K562 (cell line): ENCODE measurements at regions not wholly inside any gene's neighbourhood (a gene's known extent, or its start where the extent isn't known, plus 50 kb on each side); places are given as distances from the start of the nearest gene placed in this dataset.
"Not testable (repeated sequence)": the region's sequence is repeated elsewhere in the genome, so short reads cannot be mapped to it uniquely, and the experiment has no call there.

ENCODE experiments used
- ATAC-seq: fragments of 200-7000 bp; cut with Tn5 transposase; 3 replicates; pipeline ENCODE4 v1.9.1; 2020; ENCODE audit warnings: moderate library complexity
- BruUV-seq: library from RNA; stranded (reverse); fragments of 400-500 nt; replicated peaks from 2 replicates; lab custom pipeline; 2021; lab: Mats Ljungman, UMichigan
- CTCF ChIA-PET: fragments of 300-600 bp; formaldehyde crosslinking; extraction: SDS; loops from one replicate; lab custom pipeline; 2021; ENCODE audit warnings: low intra/inter-chr PET ratio; lab: Yijun Ruan, JAX
- POLR2A ChIA-PET: fragments of 300-600, 350-650 bp; sonication (Branson Sonifier 250); formaldehyde crosslinking; extraction: SDS; loops from one replicate; lab custom pipeline; 2021; ENCODE audit warnings: antibody characterized with exemption, inconsistent platforms; lab: Yijun Ruan, JAX
- DNase-seq, 4 experiments: peaks; one replicate each; pipeline versions ENCODE4 v3.0.0 to v3.0.0-alpha.2; 2011 to 2018; ENCODE audit warnings: low spot score in 3 of 4, mixed read lengths in 3 of 4; ENCODE audit errors: extremely low read depth in 1 of 4
- FAIRE-seq: peaks from 2 replicates; lab custom pipeline; 2011; peaks lifted over from hg19 to GRCh38; lab: Jason Lieb, UNC
- H2AFZ ChIP-seq: 2 replicates; pipeline ENCODE4 v1.6.0; 2011; ENCODE audit warnings: low read depth, low read length, control low read depth, inconsistent platforms
- H3K27ac ChIP-seq: fragments of 200-600 bp; 3 replicates; pipeline ENCODE4 v1.8.0; 2011; ENCODE audit warnings: low read depth, mild to moderate bottlenecking, control low read depth, inconsistent platforms, low read length, moderate library complexity, mixed read lengths; ENCODE audit errors: extremely low read depth
- H3K27me3 ChIP-seq, 2 experiments: fragments of 300-600 bp in 1 of 2; 2 replicates in 1 of 2; 3 replicates in 1 of 2; pipeline versions ENCODE4 v1.6.0 to v1.8.0; 2011; ENCODE audit warnings: inconsistent platforms in 2 of 2, low read length in 2 of 2, mild to moderate bottlenecking in 1 of 2, mixed read lengths in 1 of 2, moderate library complexity in 1 of 2; ENCODE audit not compliant: control insufficient read depth in 2 of 2, insufficient read depth in 2 of 2
- H3K36me3 ChIP-seq: fragments of 300-600 bp; 3 replicates; pipeline ENCODE4 v1.8.0; 2011; ENCODE audit warnings: mild to moderate bottlenecking, low read length, inconsistent platforms; ENCODE audit not compliant: control insufficient read depth, insufficient read depth
- H3K4me1 ChIP-seq, 2 experiments: fragments of 200-600 bp in 1 of 2; replicated peaks in 1 of 2; 2 replicates in 1 of 2; 3 replicates in 1 of 2; pipeline versions ENCODE4 v1.5.1 to v1.8.0; 2011; ENCODE audit warnings: inconsistent platforms in 2 of 2, low read length in 2 of 2, mild to moderate bottlenecking in 1 of 2, mixed read lengths in 1 of 2, moderate library complexity in 1 of 2; ENCODE audit not compliant: control insufficient read depth in 2 of 2, insufficient read depth in 2 of 2
- H3K4me2 ChIP-seq: 2 replicates; pipeline ENCODE4 v1.6.1; 2011; ENCODE audit warnings: low read length, control low read depth, inconsistent platforms, mixed read lengths; ENCODE audit not compliant: insufficient read depth
- H3K4me3 ChIP-seq: fragments of 200-600 bp; sonication (generic), shearing (Covaris generic); 2 replicates; pipeline ENCODE4 v1.5.1; 2016; ENCODE audit warnings: control low read depth, inconsistent platforms
- H3K79me2 ChIP-seq: fragments of 200-600 bp; 3 replicates; pipeline ENCODE4 v1.8.0; 2011; ENCODE audit warnings: low read length, inconsistent platforms; ENCODE audit not compliant: control insufficient read depth, insufficient read depth
- H3K9ac ChIP-seq, 2 experiments: 2 replicates each; pipeline versions ENCODE4 v1.6.0 to v1.6.1; 2011; ENCODE audit warnings: low read depth in 2 of 2, low read length in 2 of 2, control low read depth in 1 of 2, inconsistent platforms in 1 of 2, mild to moderate bottlenecking in 1 of 2, mixed read lengths in 1 of 2; ENCODE audit not compliant: insufficient read depth in 1 of 2
- H3K9me1 ChIP-seq: one replicate; pipeline ENCODE4 v1.6.0; 2011; ENCODE audit warnings: inconsistent platforms, mild to moderate bottlenecking, low read length, moderate library complexity; ENCODE audit not compliant: control insufficient read depth, insufficient read depth
- H3K9me3 ChIP-seq: replicated peaks from 2 replicates; pipeline ENCODE4 v1.5.1; 2011; ENCODE audit warnings: low read depth, low read length, inconsistent platforms; ENCODE audit not compliant: control insufficient read depth, insufficient read depth
- H4K20me1 ChIP-seq: replicated peaks from 2 replicates; pipeline ENCODE4 v1.6.1; 2011; ENCODE audit warnings: low read length, inconsistent platforms, mixed read lengths; ENCODE audit not compliant: control insufficient read depth, insufficient read depth
- ARID2 ChIP-seq: fragments of 450-650 bp; IDR thresholded peaks from 2 replicates; pipeline ENCODE4 v1.6.1; 2017; ENCODE audit warnings: antibody characterized with exemption, mild to moderate bottlenecking
- ATF3 ChIP-seq, 2 experiments: fragments of 450-650 bp in 1 of 2; sonication (generic) in 1 of 2; formaldehyde crosslinking in 1 of 2; IDR thresholded peaks in 1 of 2; conservative IDR thresholded peaks in 1 of 2; 2 replicates each; pipeline versions ENCODE4 v1.6.1 to v1.8.1; 2016 to 2023; ENCODE audit warnings: mild to moderate bottlenecking in 2 of 2, moderate library complexity in 2 of 2, inconsistent platforms in 1 of 2, missing genetic modification reagents in 1 of 2
- ELF4 ChIP-seq: fragments of 450-650 bp; formaldehyde crosslinking; IDR thresholded peaks from 2 replicates; pipeline ENCODE4 v1.4.0; 2022; ENCODE audit warnings: missing genetic modification characterization
- FOSL1 ChIP-seq: fragments of 200-800 bp; sonication (Bioruptor generic); conservative IDR thresholded peaks from 2 replicates; pipeline ENCODE4 v1.6.1; 2016; ENCODE audit warnings: missing genetic modification characterization, missing compliant biosample characterization
- GABPB1 ChIP-seq: sonication (generic); formaldehyde crosslinking; IDR thresholded peaks from 2 replicates; pipeline ENCODE4 v1.8.0; 2022; ENCODE audit warnings: mild to moderate bottlenecking, missing genetic modification reagents
- HINFP ChIP-seq: fragments of 450-650 bp; conservative IDR thresholded peaks from 2 replicates; pipeline ENCODE4 v1.6.1; 2016; ENCODE audit warnings: missing genetic modification characterization, low read depth, mild to moderate bottlenecking, control low read depth, missing compliant biosample characterization
- MTA1 ChIP-seq: fragments of 450-650 bp; IDR thresholded peaks from 2 replicates; pipeline ENCODE4 v1.6.1; 2017; ENCODE audit warnings: borderline replicate concordance
- PKNOX1 ChIP-seq: fragments of 450-650 bp; IDR thresholded peaks from 2 replicates; pipeline ENCODE4 v1.6.1; 2016
- SMAD4 ChIP-seq: fragments of 250-450 bp; sonication (Bioruptor Pico); conservative IDR thresholded peaks from 2 replicates; pipeline ENCODE4 v1.8.0; 2021; ENCODE audit warnings: inconsistent platforms, mild to moderate bottlenecking, moderate library complexity
- WGBS: fragments of 100-300 bp; shearing (Covaris generic); methylation state at CpG from one replicate; pipeline ENCODE4 v1.1.6; 2016; ENCODE audit warnings: low coverage, mixed read lengths; ENCODE audit not compliant: insufficient coverage; ENCODE audit errors: missing lambda C conversion rate; 5-methylcytosine and 5-hydroxymethylcytosine counted together
- in situ Hi-C: fragments of 300-500 bp; cut with MboI; formaldehyde crosslinking; loops from 4 replicates; pipeline ENCODE4 v1.15.0; 2018; ENCODE audit warnings: inconsistent platforms, mixed read lengths
- intact Hi-C: fragments of 100-400 bp; cut with micrococcal nuclease; formaldehyde crosslinking; loops from 2 replicates; pipeline ENCODE4 v1.14.2; 2022

GRCh38 chr10:23513621-23514020 is 74.7 kb downstream of the OTUD1 start:
- ATAC-seq, CTCF ChIA-PET, H3K27ac ChIP-seq, H3K4me1 ChIP-seq, H3K9me1 ChIP-seq, H3K36me3 ChIP-seq, H3K4me2 ChIP-seq, BruUV-seq, DNase-seq, H3K9me3 ChIP-seq, FAIRE-seq, H3K27me3 ChIP-seq, H3K4me3 ChIP-seq, H3K9ac ChIP-seq, H4K20me1 ChIP-seq, POLR2A ChIA-PET, in situ Hi-C loops, H3K79me2 ChIP-seq: not testable (repeated sequence)
- peak overlapping the region; percentile 70; the same call in 1 of the 2 replicates for H2AFZ ChIP-seq
- intact Hi-C loops, result loop anchor here (10.0 kb wide), 1 partner anchor 191 kb away; no protein-coding TSS in a partner anchor
- whole genome bisulfite sequencing, result 8% methylated on average over 7 of the region's 7 CpGs
- TF ChIP-seq PKNOX1, result peak; percentile 15; the same call in 1 of the 2 replicates

GRCh38 chr10:23514321-23514720 is 75.4 kb downstream of the OTUD1 start:
- intact Hi-C loops, result loop anchor here (10.0 kb wide), 1 partner anchor 190 kb away; no protein-coding TSS in a partner anchor
- ATAC-seq (no peak), FAIRE-seq (no peak), DNase-seq (no peak)
- Histone ChIP-seq H3K9me3 (peaks cover 4% of the 10 kb centered on the region; the same call in 1 of the 2 replicates), H3K9me1 (no peaks in the 10 kb centered on the region), H3K4me1 (peaks cover 0 to 5% of the 10 kb centered on the region in 2 experiments; a peak in 2 of 5 replicates), H3K79me2 (no peaks in the 10 kb centered on the region), H3K27ac (no peak overlapping the region), H3K36me3 (no peaks in the 10 kb centered on the region), H3K4me3 (no peak overlapping the region), H3K4me2 (no peak overlapping the region), H4K20me1 (no peaks in the 10 kb centered on the region), H3K9ac (no peak overlapping the region), H2AFZ (no peak overlapping the region), H3K27me3 (no peaks in the 10 kb centered on the region)
- ChIA-PET POLR2A (no interaction called here), CTCF (no interaction called here)
- no peak for TF ChIP-seq HINFP (tag)
- TF ChIP-seq ELF4 (CRISPR knock-in tag), result no peak
- TF ChIP-seq FOSL1, result peak; percentile 87
- peak; percentile 28; the same call in 1 of the 2 replicates for TF ChIP-seq ATF3 (IDR thresholded peaks at IDR 0.05)
- TF ChIP-seq ATF3 (CRISPR knock-in tag; conservative IDR thresholded peaks at IDR 0.05), result no peak
- no peak for TF ChIP-seq SMAD4 (CRISPR knock-in tag)
- TF ChIP-seq ARID2, result no peak
- TF ChIP-seq MTA1, result no peak
- no peak for TF ChIP-seq GABPB1
- in situ Hi-C loops, result no loop called here
- BruUV-seq, result no TSS peak
- WGBS, result 5% methylated on average over 4 of the region's 4 CpGs
